ENCODE measurements at regions not wholly inside any gene's neighbourhood (a gene's known extent, or its start where the extent isn't known, plus 50 kb on each side); places are given as distances from the start of the nearest gene placed in this dataset.

DNA sequence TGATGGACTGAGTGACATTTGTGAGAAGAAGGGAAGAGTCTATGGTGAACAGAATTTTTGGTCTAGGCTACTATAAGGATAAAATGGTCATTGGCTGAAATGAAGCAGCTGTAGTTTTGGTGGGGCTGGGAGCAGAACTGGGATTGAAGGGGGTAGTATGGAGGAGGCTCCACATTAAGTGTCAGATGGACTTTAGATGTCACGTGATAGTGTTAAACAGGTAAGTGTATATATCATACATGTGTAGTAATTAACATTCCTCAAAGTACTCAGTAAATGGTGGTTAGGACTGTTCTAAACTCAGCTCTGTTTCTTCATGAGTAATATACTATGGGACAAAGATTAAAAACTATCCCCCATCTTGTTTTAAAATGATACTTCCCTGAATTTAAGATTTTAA is 947.9 kb downstream of the PDHA2 start:
- DNase-seq (ENCODE audit: low spot score) = no peak

DNA sequence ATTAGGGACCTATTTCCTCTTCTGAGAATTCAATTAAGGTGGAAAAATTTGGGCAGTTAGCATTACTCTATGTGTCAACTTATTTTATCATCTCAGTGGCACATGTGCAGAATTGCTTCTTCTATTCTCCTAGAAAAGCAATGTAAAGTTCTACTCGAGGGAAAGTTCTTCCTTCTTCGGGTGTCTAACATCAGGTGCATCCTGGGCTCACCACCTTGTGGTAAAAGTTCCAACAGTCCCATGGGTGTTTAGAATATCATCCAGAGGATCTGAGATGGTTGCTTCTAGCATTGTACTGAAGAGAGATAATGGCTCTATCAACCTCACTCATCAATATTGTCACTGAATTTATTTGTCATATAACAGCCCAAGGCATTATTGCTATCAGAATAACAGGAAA is 969.7 kb downstream of the PDHA2 start:
- no peak for DNase-seq (ENCODE audit: low spot score)

DNA sequence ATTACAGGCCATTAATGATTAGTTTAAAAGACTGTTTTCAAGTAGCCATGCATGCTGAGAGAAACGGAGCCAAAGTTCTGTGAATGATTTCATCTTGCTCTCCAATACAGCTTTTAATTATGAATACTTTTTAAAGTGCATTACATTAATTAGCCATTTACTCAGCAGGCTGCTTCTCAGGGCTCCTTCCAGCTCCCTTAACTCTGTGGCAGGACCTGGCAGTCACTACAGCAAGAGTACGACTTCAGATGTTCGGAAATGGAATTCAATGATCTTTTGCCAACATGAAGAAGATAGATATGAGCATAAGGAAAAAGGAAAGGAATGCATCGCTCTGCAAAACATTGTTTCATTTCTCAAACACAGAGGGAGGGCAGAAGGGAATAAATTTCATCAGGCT is 987.2 kb downstream of the PDHA2 start:
- DNase-seq (ENCODE audit: low spot score) = peak; percentile 15

DNA sequence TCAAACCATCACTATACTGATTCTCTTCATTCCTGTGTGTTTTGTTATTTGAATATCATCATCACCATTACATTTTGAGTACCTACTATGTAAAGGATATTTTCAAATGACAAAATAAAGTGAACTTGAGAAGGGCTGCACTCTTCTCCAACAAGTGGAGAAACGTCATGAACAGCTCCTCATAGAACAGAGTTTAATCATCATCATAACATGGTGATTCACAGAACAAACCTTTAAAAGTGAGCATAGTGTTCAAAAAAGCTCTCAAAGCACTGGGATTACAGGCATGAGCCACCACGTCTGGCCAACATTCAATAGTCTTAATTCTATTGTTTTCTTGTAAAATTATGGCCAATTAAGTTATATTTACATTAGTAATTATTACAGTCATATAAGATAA is 993.9 kb downstream of the PDHA2 start:
- no peak for DNase-seq (ENCODE audit: low spot score)

DNA sequence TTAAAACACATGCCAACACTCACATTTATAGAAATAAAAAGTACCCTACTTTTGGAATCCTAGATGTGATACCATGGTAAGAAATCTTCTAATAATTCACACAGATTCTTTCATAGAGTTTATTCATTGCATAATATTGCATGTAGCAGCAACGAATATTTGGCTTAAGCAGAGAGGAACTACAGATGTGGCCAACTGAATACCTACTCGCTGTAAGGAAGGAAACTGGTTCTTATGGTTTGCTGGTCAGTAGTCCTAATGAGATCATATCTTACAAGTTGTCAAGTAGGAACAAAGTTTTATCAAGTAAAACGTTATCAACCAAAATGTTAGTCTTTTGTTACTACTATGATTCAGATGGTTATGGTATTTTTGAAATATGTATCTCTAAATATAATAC is 996.1 kb downstream of the PDHA2 start:
- DNase-seq (ENCODE audit: low spot score) = no peak

DNA sequence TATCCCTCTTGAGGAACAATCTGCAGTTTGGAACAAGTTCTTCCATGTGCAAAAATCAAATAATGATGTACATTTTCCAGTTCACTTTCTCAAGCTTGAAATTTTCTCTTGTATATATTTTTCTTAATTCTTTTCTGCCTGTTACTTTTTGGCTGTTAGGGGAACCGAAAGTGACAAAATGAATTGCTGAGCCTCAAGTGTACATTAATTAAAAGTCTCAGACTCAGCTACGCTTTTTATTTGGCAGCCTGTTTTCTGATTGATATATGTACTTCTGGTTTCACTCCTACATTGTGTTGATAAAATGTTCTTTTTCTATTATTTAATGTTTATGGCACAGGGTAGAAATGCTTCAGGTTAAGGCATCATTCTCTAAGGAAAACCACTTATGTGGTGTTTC is 999.5 kb downstream of the PDHA2 start:
- DNase-seq (ENCODE audit: low spot score) = no peak

DNA sequence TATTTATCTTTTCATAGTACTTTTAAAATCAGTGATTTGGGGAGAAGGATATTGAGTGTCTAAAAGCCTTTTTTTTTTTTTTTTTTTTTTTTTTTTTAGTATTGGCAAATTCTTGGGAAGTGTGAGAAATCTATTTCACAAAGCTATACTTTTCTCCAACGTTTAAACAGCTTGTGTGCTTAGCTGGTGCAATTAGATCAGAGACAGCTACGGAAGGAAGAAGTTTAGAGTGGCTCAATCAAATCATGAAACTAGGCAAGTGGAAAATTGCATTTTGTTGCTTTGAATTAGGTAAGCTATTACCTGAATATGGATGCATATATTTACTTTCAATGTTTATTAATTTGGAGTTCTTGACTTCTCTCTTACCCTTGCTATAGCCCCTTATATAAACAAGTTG is 1001.9 kb downstream of the PDHA2 start:
- DNase-seq (ENCODE audit: low spot score) = no peak

DNA sequence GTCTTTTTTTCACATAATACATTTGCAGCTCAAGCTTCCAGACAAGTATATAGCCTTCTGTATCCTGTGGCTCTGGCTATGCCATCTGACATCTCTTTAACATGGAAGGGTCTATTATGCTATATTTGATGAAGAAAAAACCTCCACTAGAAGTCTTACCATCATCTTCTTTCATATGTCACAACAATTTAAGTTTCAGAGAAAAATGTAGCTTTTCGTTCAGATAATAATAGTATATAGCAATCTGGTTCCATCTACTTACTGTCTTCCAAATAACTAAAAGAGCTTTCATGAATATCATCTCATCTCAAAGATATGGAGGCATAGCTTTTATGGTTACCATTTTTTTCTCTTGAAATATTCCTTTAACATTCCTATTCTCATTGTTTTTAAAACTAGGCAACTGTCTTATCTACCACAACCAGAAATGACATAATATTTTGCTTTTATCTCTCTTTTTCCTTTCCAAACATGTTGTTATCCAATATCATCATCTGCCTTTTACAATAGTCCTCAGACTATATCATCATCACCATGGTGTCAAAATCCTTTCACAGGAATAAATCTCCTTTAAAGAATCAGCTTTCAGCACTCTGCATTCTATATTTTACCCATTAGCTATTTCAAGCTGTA is 1005.1 kb downstream of the PDHA2 start:
- no peak for DNase-seq (ENCODE audit: low spot score)

DNA sequence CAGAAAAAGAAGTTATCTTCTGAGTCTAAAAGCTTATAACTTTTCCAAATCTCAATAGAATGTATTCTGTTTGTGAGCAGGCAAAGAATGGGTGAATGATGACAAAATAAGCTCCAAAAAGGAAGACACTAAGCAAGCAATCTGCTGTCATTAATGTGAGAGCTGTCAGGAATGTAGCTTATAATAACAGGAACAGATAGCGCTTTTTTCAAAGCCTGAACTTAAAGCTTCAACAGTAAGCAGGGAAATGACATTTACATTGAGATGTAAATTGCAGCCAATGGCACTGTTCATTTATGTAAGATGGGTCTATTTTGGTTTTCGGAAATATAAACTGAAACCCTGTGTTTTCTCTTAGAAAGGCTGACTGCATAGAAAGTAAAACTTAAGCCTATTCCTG is 1005.9 kb downstream of the PDHA2 start:
- DNase-seq (ENCODE audit: low spot score) = no peak

DNA sequence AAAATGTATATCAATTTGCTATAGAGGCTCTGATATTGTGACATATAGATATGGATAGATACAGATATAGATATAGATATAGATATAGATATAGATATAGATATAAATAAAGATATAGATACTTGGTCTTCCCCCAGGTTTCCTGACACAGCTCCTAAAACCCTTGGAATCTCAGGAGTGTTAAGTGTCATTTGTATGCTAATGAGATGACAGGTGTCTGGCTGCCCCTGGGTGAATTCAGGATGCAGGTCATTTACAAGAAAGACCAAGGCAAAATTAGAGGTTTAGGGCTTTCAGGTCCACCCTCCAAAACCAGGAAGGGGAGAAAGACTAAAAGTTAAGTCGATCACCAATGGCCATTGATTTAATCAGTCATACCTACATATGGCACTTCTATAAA is 1034.8 kb downstream of the PDHA2 start:
- no peak for DNase-seq (ENCODE audit: low spot score)

DNA sequence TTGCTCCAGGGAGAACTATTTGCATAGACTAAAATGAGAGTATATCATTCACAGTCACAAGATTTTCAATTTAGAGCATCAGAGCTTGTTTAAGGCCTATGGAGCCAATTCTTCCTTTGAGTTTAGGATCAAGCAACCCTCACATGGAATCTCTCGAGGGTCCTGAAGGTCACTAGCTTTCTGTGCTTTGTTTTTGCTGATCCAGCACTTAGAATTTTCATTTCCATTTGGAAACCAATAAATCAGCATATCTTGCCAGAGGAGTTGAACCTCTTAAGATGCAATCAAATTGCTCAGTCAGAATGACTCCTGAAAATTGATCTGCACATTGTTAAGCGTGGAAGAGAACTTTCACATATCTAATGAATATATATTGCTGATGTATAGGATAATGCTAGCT is 1039.6 kb downstream of the PDHA2 start:
- no peak for DNase-seq (ENCODE audit: low spot score)

DNA sequence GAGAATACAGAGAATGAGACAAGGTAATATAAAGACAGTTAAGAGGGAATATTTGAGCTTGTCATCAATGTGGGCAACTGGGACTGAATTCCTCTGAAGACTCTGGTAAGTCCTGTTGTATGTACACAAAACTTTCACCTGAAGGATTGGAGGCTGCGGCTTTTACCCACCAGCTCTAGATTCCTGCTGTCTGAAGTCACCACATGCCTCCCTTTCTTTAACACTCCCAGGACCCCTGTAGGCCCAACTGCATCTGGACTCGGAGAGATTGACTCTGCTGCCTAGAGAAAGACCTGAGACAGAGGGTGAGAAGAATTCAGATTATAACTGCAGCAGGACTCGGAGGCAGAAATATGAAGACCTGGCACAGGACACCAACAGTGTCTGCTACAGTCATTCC is 1048.0 kb downstream of the PDHA2 start:
- no peak for DNase-seq (ENCODE audit: low spot score)

DNA sequence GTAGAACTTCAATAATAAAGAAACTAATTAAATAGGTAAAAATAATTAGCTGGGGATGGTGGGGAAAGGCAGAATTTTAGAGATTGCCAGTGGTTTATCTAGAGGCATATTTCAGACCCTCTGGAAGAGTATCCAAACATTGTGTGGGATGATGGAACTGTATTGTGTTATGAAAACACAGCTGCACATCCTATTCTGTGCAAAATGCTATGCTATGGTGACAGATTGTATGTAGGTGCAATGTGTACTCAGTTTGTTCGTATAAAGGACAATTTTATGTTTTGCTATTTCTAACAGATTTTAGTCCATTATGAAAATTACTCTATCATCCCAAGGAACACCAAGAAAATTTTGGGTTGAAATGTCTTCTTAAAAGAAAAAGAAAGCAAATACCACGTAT is 1054.7 kb downstream of the PDHA2 start:
- no peak for DNase-seq (ENCODE audit: low spot score)

DNA sequence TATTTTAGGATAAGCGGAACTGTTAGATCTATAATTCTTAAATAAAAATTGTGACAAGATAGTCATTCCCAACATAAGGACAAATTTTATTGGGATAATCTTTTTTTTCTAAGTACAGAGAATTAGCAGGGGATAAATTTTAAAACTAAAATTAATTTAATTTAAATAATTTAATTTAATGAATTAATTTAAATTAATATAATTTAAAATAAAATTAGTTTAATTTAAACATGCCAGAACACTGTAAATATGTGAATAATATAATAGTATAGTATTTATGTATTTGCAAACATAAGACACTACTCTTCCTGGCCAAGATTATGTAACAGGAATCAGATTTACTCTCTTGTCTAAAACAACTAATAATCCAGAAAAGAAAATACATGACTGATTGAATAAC is 1055.9 kb downstream of the PDHA2 start:
- DNase-seq (ENCODE audit: low spot score) = no peak

DNA sequence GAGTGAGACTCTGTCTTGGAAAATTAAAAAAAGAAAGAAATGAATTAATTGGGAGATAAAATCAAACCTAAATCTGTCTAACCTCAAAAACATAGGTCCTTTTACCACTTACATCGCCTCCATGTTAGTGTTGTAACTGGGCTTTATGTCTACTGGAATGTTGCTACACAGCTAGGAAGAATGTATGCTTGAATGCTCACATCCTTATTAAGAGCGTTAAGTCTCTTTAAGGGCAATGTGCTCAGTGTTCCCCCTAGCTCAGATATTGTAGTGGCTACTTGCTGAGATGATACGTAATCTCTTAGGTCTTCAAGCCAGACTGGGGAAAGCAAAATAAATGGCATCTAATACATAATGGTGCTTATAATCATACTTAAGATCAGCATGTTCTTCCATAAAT is 1072.8 kb downstream of the PDHA2 start:
- no peak for DNase-seq (ENCODE audit: low spot score)

DNA sequence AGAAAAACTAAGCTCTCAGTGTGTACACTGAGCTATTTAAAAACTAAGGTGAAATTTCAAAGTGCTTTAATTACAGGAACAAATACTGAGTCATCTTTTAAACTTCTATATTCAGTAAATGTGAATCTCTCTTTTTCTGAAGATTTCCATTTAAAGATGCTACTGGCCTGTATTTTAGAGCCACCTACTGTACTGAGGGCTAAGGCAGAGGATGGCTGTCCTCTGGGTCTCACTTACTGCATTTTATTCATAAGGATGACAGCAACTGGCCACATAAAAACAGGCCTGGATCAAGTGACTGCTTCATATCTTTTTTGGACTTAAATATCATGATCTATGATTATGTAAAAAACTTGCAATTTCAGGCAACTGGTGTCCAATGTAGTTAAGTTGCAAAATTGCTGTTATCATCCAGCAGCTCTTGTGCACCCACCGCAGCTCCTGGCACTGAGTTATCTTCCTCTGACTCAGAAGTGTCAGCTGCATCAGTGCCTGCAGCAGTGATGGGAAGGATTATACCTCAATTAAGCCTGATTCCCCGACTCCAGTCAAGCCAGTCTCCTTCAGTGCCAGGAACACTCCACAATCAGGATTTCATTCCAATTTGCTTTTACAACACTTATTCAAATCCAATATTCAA is 1073.7 kb downstream of the PDHA2 start:
- DNase-seq (ENCODE audit: low spot score) = peak; percentile 65

DNA sequence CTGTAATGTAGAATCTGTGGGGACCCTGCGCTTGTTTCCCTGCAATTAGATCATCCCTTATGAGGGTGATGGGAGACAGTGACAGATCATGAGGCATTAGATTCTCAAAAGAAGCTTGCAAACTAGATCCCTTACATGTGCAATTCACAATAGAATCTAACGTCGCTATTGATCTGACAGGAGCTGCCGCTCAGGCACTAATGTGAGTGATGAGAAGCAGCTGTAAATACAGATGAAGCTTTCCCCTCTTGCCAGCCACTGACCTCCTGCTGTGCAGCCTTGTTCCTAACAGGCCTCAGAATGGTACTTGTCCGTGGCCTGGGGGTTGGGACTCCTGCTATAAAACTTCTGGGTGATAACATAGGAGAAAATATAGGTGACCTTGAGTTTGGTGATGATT is 1076.8 kb downstream of the PDHA2 start:
- no peak for DNase-seq (ENCODE audit: low spot score)

DNA sequence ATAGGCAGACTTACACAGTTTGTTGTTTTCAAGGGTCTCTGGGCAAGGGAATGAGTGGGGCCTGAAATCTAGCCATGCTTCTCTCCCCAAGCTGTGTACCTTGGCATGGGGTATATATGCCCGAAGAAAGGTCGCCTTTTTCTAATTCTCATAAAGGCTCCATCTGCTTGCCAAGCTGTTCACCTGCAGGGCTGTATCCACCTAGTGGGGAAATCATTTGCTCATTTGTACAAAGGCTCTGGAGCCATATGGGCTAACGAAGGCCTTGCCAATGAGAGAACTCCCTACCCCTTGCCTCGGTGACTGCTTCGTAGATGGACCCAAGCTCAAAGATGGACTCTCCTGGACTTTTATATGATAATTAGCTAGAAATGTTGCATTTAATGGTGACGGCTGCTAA is 1097.0 kb downstream of the PDHA2 start:
- DNase-seq (ENCODE audit: low spot score) = peak; percentile 94

DNA sequence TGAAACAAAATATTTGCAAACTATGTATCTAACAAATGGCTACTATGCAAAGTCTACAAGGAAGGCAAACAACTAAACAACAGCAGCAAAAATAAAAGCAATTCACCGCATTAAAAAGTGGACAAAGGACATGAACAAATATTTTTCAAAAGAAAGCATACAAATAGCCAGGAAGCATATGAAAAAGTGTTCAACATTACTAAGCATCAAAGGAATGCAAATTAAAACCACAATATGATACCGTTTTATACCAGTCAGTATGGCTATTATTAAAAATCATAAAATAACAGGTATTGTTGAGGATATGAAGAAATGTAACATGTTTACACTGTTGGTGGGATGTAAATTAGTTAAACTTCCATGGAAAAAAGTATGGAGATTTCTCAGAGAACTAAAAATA is 1106.7 kb downstream of the PDHA2 start:
- no peak for DNase-seq (ENCODE audit: low spot score)

DNA sequence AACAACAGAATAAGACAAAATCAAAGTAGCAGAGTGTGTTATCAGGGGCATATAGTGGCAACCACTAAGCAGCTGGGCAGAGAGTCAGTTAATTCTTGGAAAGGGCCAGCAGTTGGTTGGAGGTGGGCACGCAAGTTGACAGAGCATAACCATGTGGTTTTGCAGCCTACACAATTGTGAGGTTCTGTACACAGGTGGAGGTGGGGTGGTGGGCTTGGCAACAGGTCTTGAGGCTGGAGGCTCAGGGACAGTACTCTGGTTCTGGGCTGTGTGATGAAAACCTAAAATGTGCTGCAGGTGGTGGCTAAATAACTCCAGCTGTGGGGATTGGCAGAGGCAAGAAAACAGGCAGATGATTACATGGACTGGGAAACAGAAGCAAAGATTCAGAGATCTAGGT is 1112.7 kb downstream of the PDHA2 start:
- no peak for DNase-seq (ENCODE audit: low spot score)

DNA sequence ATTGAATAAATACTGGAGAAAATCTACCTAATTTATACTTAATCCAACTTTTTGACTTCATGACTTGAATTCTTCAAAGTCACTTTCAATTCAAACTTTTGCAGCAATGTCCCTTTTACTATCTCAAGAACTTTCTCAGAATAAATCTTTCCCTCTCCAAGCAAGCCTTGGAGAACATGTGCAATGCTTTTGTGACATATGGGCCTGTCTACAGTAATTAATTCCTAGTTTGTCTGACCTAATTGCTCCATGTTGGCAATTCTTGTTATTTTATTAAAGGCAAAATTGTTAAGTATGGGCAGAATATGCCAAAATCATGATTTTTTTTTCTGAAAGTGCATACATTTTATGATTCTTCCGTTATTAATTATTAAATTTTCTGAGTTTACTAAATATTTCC is 1115.3 kb downstream of the PDHA2 start:
- DNase-seq (ENCODE audit: low spot score) = peak; percentile 92

DNA sequence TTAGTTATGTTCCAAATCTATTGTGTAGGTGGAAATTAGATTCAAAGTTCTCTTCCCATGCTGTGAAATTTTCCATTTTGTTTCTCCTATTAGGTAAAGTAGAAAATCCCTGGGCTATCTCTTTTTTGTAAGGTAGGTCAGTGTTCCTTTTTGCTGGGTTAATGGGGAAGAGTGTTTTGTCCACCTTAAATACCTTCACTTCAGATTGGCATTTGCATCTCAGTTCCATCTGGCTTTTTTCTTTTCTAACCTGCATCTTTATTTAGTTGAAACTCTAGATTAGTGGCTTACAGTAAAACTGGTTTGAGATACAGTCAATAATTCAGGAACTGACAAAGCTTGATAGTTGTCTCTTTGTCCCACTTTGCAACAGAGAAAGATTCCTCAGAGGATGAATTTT is 1115.8 kb downstream of the PDHA2 start:
- peak; percentile 78 for DNase-seq (ENCODE audit: low spot score)

DNA sequence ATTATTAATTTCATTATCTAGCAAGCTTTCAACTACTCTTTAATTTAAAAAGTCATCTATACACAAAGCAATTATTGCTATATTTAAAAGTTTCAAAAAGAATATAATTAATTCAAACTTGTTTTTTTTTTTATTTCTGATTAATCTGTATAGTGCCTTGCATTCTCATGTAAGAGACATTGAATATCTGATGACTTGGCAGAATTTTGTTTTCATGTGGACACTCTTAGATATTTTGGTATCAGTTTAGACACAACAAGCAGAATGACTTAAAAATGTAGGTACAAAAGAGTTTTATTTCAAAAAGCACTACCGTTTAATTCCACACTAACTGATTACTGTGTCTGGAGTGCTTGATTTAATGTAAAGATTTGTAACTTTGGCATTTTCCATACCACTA is 1129.6 kb downstream of the PDHA2 start:
- no peak for DNase-seq (ENCODE audit: low spot score)

DNA sequence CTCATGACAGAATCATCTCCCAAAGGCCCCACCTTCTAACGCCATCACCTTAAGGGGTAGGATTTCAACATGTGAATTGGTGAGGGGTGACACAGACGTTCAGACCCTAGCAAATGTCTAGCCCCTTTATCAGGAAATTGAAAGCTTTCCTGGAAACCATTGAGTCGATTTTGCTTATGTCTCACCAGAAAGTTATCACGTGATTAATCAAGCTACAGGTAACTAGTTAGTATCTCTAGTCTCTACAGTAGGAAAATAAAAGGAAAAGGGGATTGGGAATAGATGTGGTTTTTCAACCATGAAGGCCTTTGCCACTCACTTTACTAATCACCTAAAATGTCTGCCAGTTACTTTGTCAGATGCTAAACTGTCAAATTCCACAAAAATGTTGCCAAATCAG is 1133.0 kb downstream of the PDHA2 start:
- DNase-seq (ENCODE audit: low spot score) = no peak
